H1 (cell line): ENCODE measurements at regions not wholly inside any gene's neighbourhood (a gene's known extent, or its start where the extent isn't known, plus 50 kb on each side); places are given as distances from the start of the nearest gene placed in this dataset.

Experiments
- CTCF ChIA-PET: fragments of 300-600 bp; sonication (Branson Sonifier 250); formaldehyde crosslinking; loops from one replicate; lab custom pipeline; 2021; ENCODE audit not compliant: partially characterized antibody; lab: Charles Lee
- POLR2A ChIA-PET: fragments of 300-600 bp; sonication (Branson Sonifier 250); formaldehyde crosslinking; loops from one replicate; lab custom pipeline; 2021; ENCODE audit warnings: inconsistent platforms; ENCODE audit not compliant: partially characterized antibody; lab: Charles Lee
- DNase-seq, 2 experiments: peaks; one replicate each; pipeline versions ENCODE4 v3.0.0 to v3.0.0-alpha.2; 2010 to 2022; ENCODE audit warnings: low spot score in 2 of 2, low read depth in 1 of 2, mixed read lengths in 1 of 2
- FAIRE-seq: peaks from 2 replicates; lab custom pipeline; 2011; peaks lifted over from hg19 to GRCh38; lab: Jason Lieb, UNC
- H2AFZ ChIP-seq: 2 replicates; pipeline ENCODE4 v1.8.1; 2012; ENCODE audit warnings: low read length, inconsistent platforms
- H2AK5ac ChIP-seq: 2 replicates; pipeline ENCODE4 v1.6.1; 2013; ENCODE audit warnings: low read depth, low read length
- H2BK120ac ChIP-seq: replicated peaks from 2 replicates; pipeline ENCODE3; 2013; ENCODE audit warnings: low read depth, low read length, inconsistent platforms
- H2BK12ac ChIP-seq: 2 replicates; pipeline ENCODE4 v1.6.1; 2013; ENCODE audit warnings: low read depth, low read length
- H2BK15ac ChIP-seq: 2 replicates; pipeline ENCODE4 v1.6.1; 2013; ENCODE audit warnings: low read length
- H2BK20ac ChIP-seq: 2 replicates; pipeline ENCODE4 v1.6.1; 2013; ENCODE audit warnings: low read length
- H2BK5ac ChIP-seq: 2 replicates; pipeline ENCODE4 v1.6.1; 2013; ENCODE audit warnings: low read depth, low read length
- H3K14ac ChIP-seq: 2 replicates; pipeline ENCODE4 v1.6.1; 2013; ENCODE audit warnings: inconsistent platforms; ENCODE audit not compliant: insufficient read length
- H3K18ac ChIP-seq: 2 replicates; pipeline ENCODE4 v1.6.1; 2013; ENCODE audit warnings: low read length; ENCODE audit errors: extremely low read depth
- H3K23ac ChIP-seq: 2 replicates; pipeline ENCODE4 v1.6.1; 2013; ENCODE audit warnings: inconsistent platforms; ENCODE audit not compliant: insufficient read length
- H3K23me2 ChIP-seq: 2 replicates; pipeline ENCODE4 v1.6.1; 2013; ENCODE audit warnings: low read depth, low read length
- H3K27ac ChIP-seq: 2 replicates; pipeline ENCODE4 v1.6.1; 2011; ENCODE audit warnings: low read depth, low read length, inconsistent platforms
- H3K27me3 ChIP-seq, 4 experiments: replicated peaks in 1 of 4; 1 replicate in 1 of 4; 2 replicates in 3 of 4; pipeline versions ENCODE4 v1.6.1 to v1.8.1; 2011 to 2013; ENCODE audit warnings: low read length in 3 of 4, mild to moderate bottlenecking in 3 of 4, inconsistent platforms in 2 of 4, mixed read lengths in 2 of 4, moderate library complexity in 1 of 4; ENCODE audit not compliant: control insufficient read depth in 3 of 4, insufficient read depth in 3 of 4; ENCODE audit errors: extremely low read depth in 1 of 4
- H3K36me3 ChIP-seq, 4 experiments: 2 replicates each; pipeline versions ENCODE4 v1.6.1 to v1.8.1; 2011 to 2013; ENCODE audit warnings: mild to moderate bottlenecking in 4 of 4, low read length in 3 of 4, moderate library complexity in 2 of 4, control low read depth in 1 of 4, inconsistent platforms in 1 of 4; ENCODE audit not compliant: insufficient read depth in 4 of 4, control insufficient read depth in 2 of 4
- H3K4ac ChIP-seq: replicated peaks from 2 replicates; pipeline ENCODE3; 2013; ENCODE audit warnings: low read length, low read depth, mixed read lengths, inconsistent platforms; ENCODE audit not compliant: insufficient read length
- H3K4me1 ChIP-seq, 4 experiments: replicated peaks in 1 of 4; 1 replicate in 1 of 4; 2 replicates in 3 of 4; pipeline versions ENCODE4 v1.6.1 to v1.8.1; 2011 to 2013; ENCODE audit warnings: low read length in 3 of 4, inconsistent platforms in 2 of 4, mixed read lengths in 1 of 4; ENCODE audit not compliant: insufficient read depth in 4 of 4, control insufficient read depth in 3 of 4
- H3K4me2 ChIP-seq, 2 experiments: 2 replicates each; pipeline versions ENCODE4 v1.6.1 to v1.8.1; 2011 to 2013; ENCODE audit warnings: low read depth in 2 of 2, low read length in 2 of 2, control low read depth in 1 of 2, inconsistent platforms in 1 of 2, mild to moderate bottlenecking in 1 of 2; ENCODE audit not compliant: insufficient read depth in 1 of 2
- H3K4me3 ChIP-seq, 4 experiments: fragments of 200-600, 300-600 bp in 1 of 4; sonication (generic), shearing (Covaris generic), sonication (Bioruptor Twin) in 1 of 4; 2 replicates each; pipeline versions ENCODE4 v1.5.1 to v1.8.1; 2011 to 2016; ENCODE audit warnings: low read length in 4 of 4, low read depth in 3 of 4, control low read depth in 2 of 4, inconsistent platforms in 2 of 4, mild to moderate bottlenecking in 2 of 4, mixed read lengths in 1 of 4, moderate library complexity in 1 of 4; ENCODE audit not compliant: insufficient read depth in 2 of 4; ENCODE audit errors: extremely low read depth in 1 of 4
- H3K56ac ChIP-seq: replicated peaks from 2 replicates; pipeline ENCODE3; 2013; ENCODE audit warnings: low read depth, mild to moderate bottlenecking, mixed read lengths, low read length, inconsistent platforms; ENCODE audit not compliant: insufficient read length
- H3K79me1 ChIP-seq: 2 replicates; pipeline ENCODE4 v1.6.1; 2013; ENCODE audit warnings: low read depth, low read length, control low read depth
- H3K79me2 ChIP-seq, 2 experiments: 2 replicates each; pipeline versions ENCODE4 v1.6.1 to v1.8.1; 2012 to 2013; ENCODE audit warnings: low read length in 2 of 2, mild to moderate bottlenecking in 2 of 2, inconsistent platforms in 1 of 2; ENCODE audit not compliant: insufficient read depth in 2 of 2, control insufficient read depth in 1 of 2
- H3K9ac ChIP-seq, 4 experiments: replicated peaks in 1 of 4; 1 replicate in 1 of 4; 2 replicates in 3 of 4; pipeline versions ENCODE4 v1.6.1 to v1.8.1; 2011 to 2013; ENCODE audit warnings: low read depth in 3 of 4, low read length in 3 of 4, control low read depth in 2 of 4, mild to moderate bottlenecking in 2 of 4, moderate library complexity in 2 of 4, inconsistent platforms in 1 of 4; ENCODE audit errors: extremely low read depth in 1 of 4
- H3K9me3 ChIP-seq, 2 experiments: 2 replicates each; pipeline versions ENCODE4 v1.6.1 to v1.8.1; 2012 to 2013; ENCODE audit warnings: mild to moderate bottlenecking in 2 of 2, moderate library complexity in 2 of 2, control low read depth in 1 of 2, inconsistent platforms in 1 of 2, low read depth in 1 of 2, low read length in 1 of 2, mixed read lengths in 1 of 2; ENCODE audit not compliant: insufficient read depth in 2 of 2
- H4K20me1 ChIP-seq, 2 experiments: replicated peaks in 1 of 2; 2 replicates each; pipeline versions ENCODE3 to v1.8.1; 2011 to 2013; ENCODE audit warnings: inconsistent platforms in 2 of 2, low read length in 2 of 2, mild to moderate bottlenecking in 1 of 2; ENCODE audit not compliant: insufficient read depth in 2 of 2, control insufficient read depth in 1 of 2
- H4K5ac ChIP-seq: 2 replicates; pipeline ENCODE4 v1.6.1; 2013; ENCODE audit warnings: low read length, low read depth, mixed read lengths, inconsistent platforms; ENCODE audit not compliant: insufficient read length
- H4K8ac ChIP-seq: 2 replicates; pipeline ENCODE4 v1.8.0; 2013; ENCODE audit warnings: mild to moderate bottlenecking, moderate library complexity, low read length, inconsistent platforms; ENCODE audit not compliant: insufficient read depth; ENCODE audit errors: extremely low read depth
- H4K91ac ChIP-seq: replicated peaks from 2 replicates; pipeline ENCODE3; 2013; ENCODE audit warnings: low read length, mixed read lengths, inconsistent platforms; ENCODE audit not compliant: insufficient read length
- CHD2 ChIP-seq: IDR thresholded peaks from 2 replicates; pipeline ENCODE4 v1.6.1; 2012; ENCODE audit warnings: low read length, improper control_type of control experiment
- JUN ChIP-seq: IDR thresholded peaks from 2 replicates; pipeline ENCODE4 v1.6.1; 2011; ENCODE audit warnings: low read depth, mild to moderate bottlenecking, improper control_type of control experiment, low read length
- PHF8 ChIP-seq: fragments of 200-600 bp; sonication (generic); conservative IDR thresholded peaks from 2 replicates; pipeline ENCODE4 v1.7.1; 2012; ENCODE audit warnings: low read depth, mild to moderate bottlenecking, inconsistent platforms, low read length, moderate library complexity
- POU5F1 ChIP-seq: IDR thresholded peaks from 2 replicates; pipeline ENCODE4 v1.6.1; 2011; ENCODE audit warnings: low read depth, mild to moderate bottlenecking, low read length, moderate library complexity
- SIX5 ChIP-seq: IDR thresholded peaks from 2 replicates; pipeline ENCODE4 v1.6.1; 2011; ENCODE audit warnings: mild to moderate bottlenecking, low read depth, low read length
- SP1 ChIP-seq: IDR thresholded peaks from 2 replicates; pipeline ENCODE4 v1.6.1; 2011; ENCODE audit warnings: low read depth, low read length
- TAF1 ChIP-seq: IDR thresholded peaks from 2 replicates; pipeline ENCODE4 v1.6.1; 2011; ENCODE audit warnings: mild to moderate bottlenecking, low read depth, low read length
- WGBS, 2 experiments: shearing (Covaris generic) in 1 of 2; methylation state at CpG; one replicate each; pipeline versions ENCODE4 v1.1.6 to v1.1.7; 2013 to 2015; ENCODE audit warnings: low lambda C conversion rate in 2 of 2, mixed read lengths in 2 of 2, inconsistent platforms in 1 of 2, low coverage in 1 of 2, missing lambda C conversion rate in 1 of 2; ENCODE audit not compliant: insufficient replicate concordance in 2 of 2, insufficient coverage in 1 of 2, insufficient read length in 1 of 2; ENCODE audit errors: extremely low coverage in 1 of 2, missing lambda C conversion rate in 1 of 2; 5-methylcytosine and 5-hydroxymethylcytosine counted together
- TF ChIP-seq, protein P1 (sequence below): IDR thresholded peaks from 2 replicates; pipeline ENCODE4 v1.6.1; 2011; ENCODE audit warnings: low read length, improper control_type of control experiment

GRCh38 chr9:12314589-12314988, 378.6 kb upstream of the TYRP1 start:
- no peak overlapping the region for H4K91ac ChIP-seq
- H4K8ac ChIP-seq = no peak overlapping the region
- DNase-seq (no peak), FAIRE-seq (no peak)
- no peak overlapping the region for H2BK12ac ChIP-seq
- WGBS, 2 experiments = 78% methylated on average over 4 of the region's 4 CpGs; no CpG with 5 or more reads in 1 of the 2 experiments
- H2BK5ac ChIP-seq = no peak overlapping the region
- no peaks in the 10 kb centered on the region for H3K27me3 ChIP-seq
- H2AFZ ChIP-seq = no peak overlapping the region
- no peak overlapping the region for H3K56ac ChIP-seq
- no peaks in the 10 kb centered on the region for H3K4me1 ChIP-seq
- no peak overlapping the region for H3K27ac ChIP-seq
- no peak overlapping the region for H2BK120ac ChIP-seq
- no peak overlapping the region for H3K9ac ChIP-seq
- no peak overlapping the region for H3K18ac ChIP-seq
- no peaks in the 10 kb centered on the region for H3K36me3 ChIP-seq
- no peaks in the 10 kb centered on the region for H4K20me1 ChIP-seq
- TF ChIP-seq, protein P1, sequence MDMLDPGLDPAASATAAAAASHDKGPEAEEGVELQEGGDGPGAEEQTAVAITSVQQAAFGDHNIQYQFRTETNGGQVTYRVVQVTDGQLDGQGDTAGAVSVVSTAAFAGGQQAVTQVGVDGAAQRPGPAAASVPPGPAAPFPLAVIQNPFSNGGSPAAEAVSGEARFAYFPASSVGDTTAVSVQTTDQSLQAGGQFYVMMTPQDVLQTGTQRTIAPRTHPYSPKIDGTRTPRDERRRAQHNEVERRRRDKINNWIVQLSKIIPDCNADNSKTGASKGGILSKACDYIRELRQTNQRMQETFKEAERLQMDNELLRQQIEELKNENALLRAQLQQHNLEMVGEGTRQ = no peak
- TF ChIP-seq SP1 (no peak), SIX5 (no peak), PHF8 (no peak), POU5F1 (no peak), TAF1 (no peak), CHD2 (no peak), JUN (no peak)
- H3K23ac ChIP-seq = no peak overlapping the region
- H4K5ac ChIP-seq = no peak overlapping the region
- no peaks in the 10 kb centered on the region for H3K23me2 ChIP-seq
- no peak overlapping the region for H3K14ac ChIP-seq
- no peaks in the 10 kb centered on the region for H3K9me3 ChIP-seq
- H2BK20ac ChIP-seq = no peak overlapping the region
- ChIA-PET CTCF (interaction anchor here (0.6 to 1.9 kb wide), 2 partner anchors 9 to 25 kb away, joined by 3 to 4 read pairs; no protein-coding TSS in a partner anchor), POLR2A (no interaction called here)
- H3K79me2 ChIP-seq = no peaks in the 10 kb centered on the region
- H3K4me3 ChIP-seq = no peak overlapping the region
- H3K4me2 ChIP-seq = no peak overlapping the region
- H2BK15ac ChIP-seq = no peak overlapping the region
- no peak overlapping the region for H3K4ac ChIP-seq
- H3K79me1 ChIP-seq = no peaks in the 10 kb centered on the region
- no peak overlapping the region for H2AK5ac ChIP-seq
